ENCODE measurements at regions not wholly inside any gene's neighbourhood (a gene's known extent, or its start where the extent isn't known, plus 50 kb on each side); places are given as distances from the start of the nearest gene placed in this dataset.
"Not testable (repeated sequence)": the region's sequence is repeated elsewhere in the genome, so short reads cannot be mapped to it uniquely, and the experiment has no call there.

- no peak for DNase-seq
- no peak for ATAC-seq (ENCODE audit: low read depth in 2 of 2)
- Mint-ChIP-seq H3K4me3 (no peak overlapping the region), H3K36me3 (no peaks in the 10 kb centered on the region), H3K4me1 (no peaks in the 10 kb centered on the region), H3K27me3 (no peaks in the 10 kb centered on the region), H3K27ac (no peak overlapping the region), H3K9me3 (peaks cover 0 to 6% (median 2%) of the 10 kb centered on the region in 7 donors)
Observed at GRCh38 chr7:123270570-123270969, 70.8 kb upstream of the SLC13A1 start.

GRCh38 chr7:123265853-123266252, 66.1 kb upstream of the SLC13A1 start:
- Mint-ChIP-seq H3K4me3 (no peak overlapping the region), H3K4me1 (no peaks in the 10 kb centered on the region), H3K9me3 (peaks cover 0 to 14% (median 0%) of the 10 kb centered on the region in 7 donors), H3K27me3 (no peaks in the 10 kb centered on the region), H3K27ac (no peak overlapping the region), H3K36me3 (no peaks in the 10 kb centered on the region)
- no peak for DNase-seq
- no peak for ATAC-seq (ENCODE audit: low read depth in 2 of 2)

GRCh38 chr7:123264820-123265219, 65.1 kb upstream of the SLC13A1 start:
- not testable (repeated sequence) for DNase-seq; H3K27me3 Mint-ChIP-seq; H3K27ac Mint-ChIP-seq; H3K36me3 Mint-ChIP-seq; H3K4me3 Mint-ChIP-seq; H3K4me1 Mint-ChIP-seq; ATAC-seq (ENCODE audit: low read depth in 2 of 2)
- H3K9me3 Mint-ChIP-seq, result peaks cover 0 to 14% (median 0%) of the 10 kb centered on the region in 7 donors

- H3K36me3 Mint-ChIP-seq, result no peaks in the 10 kb centered on the region
- no peaks in the 10 kb centered on the region for H3K4me1 Mint-ChIP-seq
- H3K4me3 Mint-ChIP-seq, result no peak overlapping the region
- H3K27me3 Mint-ChIP-seq, result no peaks in the 10 kb centered on the region
- peaks cover 0 to 16% (median 5%) of the 10 kb centered on the region in 7 donors for H3K9me3 Mint-ChIP-seq
- ATAC-seq (ENCODE audit: low read depth in 2 of 2), result no peak
- H3K27ac Mint-ChIP-seq, result no peak overlapping the region
- DNase-seq, result no peak
Observed at GRCh38 chr7:123260428-123260960, 60.7 kb upstream of the SLC13A1 start.

- Mint-ChIP-seq H3K9me3 (peaks cover 0 to 17% (median 5%) of the 10 kb centered on the region in 7 donors), H3K4me3 (no peak overlapping the region), H3K4me1 (no peaks in the 10 kb centered on the region), H3K36me3 (no peaks in the 10 kb centered on the region), H3K27me3 (no peaks in the 10 kb centered on the region), H3K27ac (no peak overlapping the region)
- DNase-seq, result no peak
- no peak for ATAC-seq (ENCODE audit: low read depth in 2 of 2)
Observed at GRCh38 chr7:123259759-123260158, 60.0 kb upstream of the SLC13A1 start.

Measured in naive B cell (primary cell).